ENCODE measurements at regions not wholly inside any gene's neighbourhood (a gene's known extent, or its start where the extent isn't known, plus 50 kb on each side); places are given as distances from the start of the nearest gene placed in this dataset.

DNA sequence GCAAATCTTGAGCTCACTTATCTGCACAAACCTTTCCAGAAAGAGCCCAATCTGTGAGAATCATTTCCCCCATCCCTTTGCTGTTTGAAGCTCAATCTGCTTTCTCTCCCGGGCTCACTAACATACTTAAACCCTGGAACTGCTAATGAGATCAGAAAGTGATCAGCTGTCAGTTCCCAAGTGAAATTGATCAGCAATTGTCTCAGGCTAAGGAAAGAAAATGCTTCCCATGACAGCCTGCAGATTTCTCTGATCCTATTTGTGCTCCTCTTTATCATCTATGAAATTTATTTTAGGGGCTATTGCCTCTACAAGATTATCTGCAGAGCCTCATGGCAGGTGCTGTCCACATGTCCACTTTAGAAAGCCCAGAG lies 239.0 kb upstream of the CXCR4 start:
- 60 to 69% methylated on average over 1 of the region's 1 CpG for WGBS, 2 experiments (ENCODE audit: insufficient coverage in 1 of 2, insufficient read length in 1 of 2)
- H3K27me3 ChIP-seq (ENCODE audit: control insufficient read depth, insufficient read depth, low read length, poor library complexity, severe bottlenecking), result no peaks in the 10 kb centered on the region
- H3K9me3 ChIP-seq (ENCODE audit: control insufficient read depth, low read length), result no peaks in the 10 kb centered on the region
- no peak overlapping the region for H3K9ac ChIP-seq (ENCODE audit: extremely low read depth, low read length, poor library complexity, severe bottlenecking)
- TF ChIP-seq, protein P1, sequence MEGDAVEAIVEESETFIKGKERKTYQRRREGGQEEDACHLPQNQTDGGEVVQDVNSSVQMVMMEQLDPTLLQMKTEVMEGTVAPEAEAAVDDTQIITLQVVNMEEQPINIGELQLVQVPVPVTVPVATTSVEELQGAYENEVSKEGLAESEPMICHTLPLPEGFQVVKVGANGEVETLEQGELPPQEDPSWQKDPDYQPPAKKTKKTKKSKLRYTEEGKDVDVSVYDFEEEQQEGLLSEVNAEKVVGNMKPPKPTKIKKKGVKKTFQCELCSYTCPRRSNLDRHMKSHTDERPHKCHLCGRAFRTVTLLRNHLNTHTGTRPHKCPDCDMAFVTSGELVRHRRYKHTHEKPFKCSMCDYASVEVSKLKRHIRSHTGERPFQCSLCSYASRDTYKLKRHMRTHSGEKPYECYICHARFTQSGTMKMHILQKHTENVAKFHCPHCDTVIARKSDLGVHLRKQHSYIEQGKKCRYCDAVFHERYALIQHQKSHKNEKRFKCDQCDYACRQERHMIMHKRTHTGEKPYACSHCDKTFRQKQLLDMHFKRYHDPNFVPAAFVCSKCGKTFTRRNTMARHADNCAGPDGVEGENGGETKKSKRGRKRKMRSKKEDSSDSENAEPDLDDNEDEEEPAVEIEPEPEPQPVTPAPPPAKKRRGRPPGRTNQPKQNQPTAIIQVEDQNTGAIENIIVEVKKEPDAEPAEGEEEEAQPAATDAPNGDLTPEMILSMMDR (conservative IDR thresholded peaks at IDR 0.05), result no peak
- peaks cover 3% of the 10 kb centered on the region for H3K4me1 ChIP-seq (ENCODE audit: control insufficient read depth, insufficient read depth, low read length)
- Mint-ChIP-seq H3K4me1 (peaks cover 9% of the 10 kb centered on the region), H3K9me3 (no peaks in the 10 kb centered on the region), H3K27me3 (ENCODE audit: insufficient read depth) (no peaks in the 10 kb centered on the region), H3K36me3 (ENCODE audit: low read depth) (no peaks in the 10 kb centered on the region), H3K4me3 (no peak overlapping the region), H3K27ac (no peak overlapping the region)
- H3K27ac ChIP-seq (ENCODE audit: low read depth, low read length), result no peak overlapping the region
- H3K4me3 ChIP-seq (ENCODE audit: low read length), result no peak overlapping the region
- DNase-seq, result no peak
- no peaks in the 10 kb centered on the region for H3K36me3 ChIP-seq (ENCODE audit: control insufficient read depth, insufficient read depth, low read length)

DNA sequence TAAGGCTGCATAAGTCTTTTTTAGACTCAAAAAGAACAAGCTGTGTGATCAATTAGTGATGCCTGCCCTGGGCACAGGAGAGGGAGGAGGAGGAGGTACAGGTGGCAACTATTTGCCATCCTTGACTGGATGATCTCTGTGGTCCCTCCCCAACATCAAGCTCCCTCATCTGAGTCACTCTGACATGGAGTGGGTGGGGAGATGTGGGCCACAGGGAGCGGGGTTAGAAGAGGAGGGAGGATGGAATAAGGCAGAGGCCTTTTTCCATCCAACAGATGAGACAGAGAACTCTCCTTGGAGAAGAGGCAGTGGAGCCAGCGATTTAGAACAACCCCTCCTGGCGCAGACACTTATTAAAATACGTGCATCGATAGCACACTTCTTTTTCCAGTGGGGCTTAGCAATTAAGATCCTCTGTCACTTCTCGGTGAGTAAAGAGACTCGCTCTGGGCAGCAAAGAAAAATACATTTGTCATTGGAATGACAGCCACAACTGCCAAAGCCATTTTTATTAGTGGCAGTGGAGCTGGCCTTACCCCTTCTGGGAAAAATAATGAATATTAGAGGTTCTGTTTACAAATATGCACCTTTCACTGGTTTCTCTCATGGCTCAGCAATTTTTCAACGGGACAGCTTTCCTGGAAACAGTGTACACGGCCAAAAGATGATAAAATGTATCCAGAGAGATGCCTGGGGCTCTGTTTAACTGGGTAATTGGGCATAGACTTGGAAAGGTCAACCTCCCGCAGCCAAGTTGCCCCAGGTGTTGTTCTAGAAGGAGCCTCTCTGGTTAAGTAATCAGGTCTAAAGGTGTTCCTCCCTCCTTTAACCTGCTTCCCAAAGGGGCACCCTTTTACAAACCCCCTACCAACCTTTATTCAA lies 238.4 kb upstream of the CXCR4 start:
- H3K4me3 ChIP-seq (ENCODE audit: low read length), result no peak overlapping the region
- Mint-ChIP-seq H3K4me1 (peaks cover 9% of the 10 kb centered on the region), H3K4me3 (no peak overlapping the region), H3K27ac (no peak overlapping the region), H3K36me3 (ENCODE audit: low read depth) (no peaks in the 10 kb centered on the region), H3K9me3 (no peaks in the 10 kb centered on the region), H3K27me3 (ENCODE audit: insufficient read depth) (no peaks in the 10 kb centered on the region)
- no peak overlapping the region for H3K27ac ChIP-seq (ENCODE audit: low read depth, low read length)
- no peaks in the 10 kb centered on the region for H3K27me3 ChIP-seq (ENCODE audit: control insufficient read depth, insufficient read depth, low read length, poor library complexity, severe bottlenecking)
- no peak overlapping the region for H3K9ac ChIP-seq (ENCODE audit: extremely low read depth, low read length, poor library complexity, severe bottlenecking)
- TF ChIP-seq, protein P1 (conservative IDR thresholded peaks at IDR 0.05), result no peak
- H3K4me1 ChIP-seq (ENCODE audit: control insufficient read depth, insufficient read depth, low read length), result peaks cover 3% of the 10 kb centered on the region
- DNase-seq, result no peak
- no peaks in the 10 kb centered on the region for H3K9me3 ChIP-seq (ENCODE audit: control insufficient read depth, low read length)
- 93 to 94% methylated on average over 10 of the region's 10 CpGs for WGBS, 2 experiments (ENCODE audit: insufficient coverage in 1 of 2, insufficient read length in 1 of 2)
- H3K36me3 ChIP-seq (ENCODE audit: control insufficient read depth, insufficient read depth, low read length), result no peaks in the 10 kb centered on the region

DNA sequence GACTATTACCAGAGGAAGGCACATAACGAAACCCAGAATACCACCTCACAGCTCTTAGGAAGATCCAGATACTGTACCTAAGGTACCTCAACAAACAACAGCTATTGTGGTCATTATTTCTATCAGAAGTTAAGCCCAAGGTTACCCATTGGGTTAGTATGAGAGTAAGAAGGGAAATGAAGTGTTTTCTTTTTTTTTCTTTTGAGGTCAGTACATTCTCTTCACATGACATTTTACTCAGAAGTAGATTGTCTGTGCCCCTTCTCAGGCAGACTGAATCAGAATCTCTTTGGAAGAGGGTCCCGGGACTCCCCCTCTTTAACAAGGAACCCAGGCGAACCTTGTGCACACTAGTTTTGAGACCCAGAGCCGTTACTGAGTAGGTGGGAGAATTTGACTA lies 233.7 kb upstream of the CXCR4 start:
- H3K27ac ChIP-seq (ENCODE audit: low read depth, low read length), result no peak overlapping the region
- H3K4me1 ChIP-seq (ENCODE audit: control insufficient read depth, insufficient read depth, low read length), result peaks cover 2% of the 10 kb centered on the region
- no peak overlapping the region for H3K9ac ChIP-seq (ENCODE audit: extremely low read depth, low read length, poor library complexity, severe bottlenecking)
- peaks cover 3% of the 10 kb centered on the region for H3K4me1 Mint-ChIP-seq
- WGBS, 2 experiments (ENCODE audit: insufficient coverage in 1 of 2, insufficient read length in 1 of 2), result 80 to 90% methylated on average over 2 to 4 of the region's 4 CpGs
- no peaks in the 10 kb centered on the region for H3K27me3 Mint-ChIP-seq (ENCODE audit: insufficient read depth)
- no peak overlapping the region for H3K4me3 Mint-ChIP-seq
- no peak for DNase-seq
- H3K9me3 Mint-ChIP-seq, result peaks cover 10% of the 10 kb centered on the region
- no peaks in the 10 kb centered on the region for H3K27me3 ChIP-seq (ENCODE audit: control insufficient read depth, insufficient read depth, low read length, poor library complexity, severe bottlenecking)
- H3K36me3 ChIP-seq (ENCODE audit: control insufficient read depth, insufficient read depth, low read length), result no peaks in the 10 kb centered on the region
- H3K36me3 Mint-ChIP-seq (ENCODE audit: low read depth), result no peaks in the 10 kb centered on the region
- no peak overlapping the region for H3K4me3 ChIP-seq (ENCODE audit: low read length)
- H3K27ac Mint-ChIP-seq, result no peak overlapping the region
- TF ChIP-seq, protein P1 (conservative IDR thresholded peaks at IDR 0.05), result no peak
- peaks cover 10% of the 10 kb centered on the region for H3K9me3 ChIP-seq (ENCODE audit: control insufficient read depth, low read length)
